B cell (primary cell): ENCODE measurements at regions not wholly inside any gene's neighbourhood (a gene's known extent, or its start where the extent isn't known, plus 50 kb on each side); places are given as distances from the start of the nearest gene placed in this dataset.

Experiments used
- ATAC-seq: fragments of 200-7000 bp; cut with Tn5 transposase; one replicate; pipeline ENCODE4 v1.10.0; 2021; ENCODE audit warnings: low read depth, mild to moderate bottlenecking, moderate number of reproducible peaks, moderate library complexity
- CTCF ChIA-PET: fragments of 350-600 bp; sonication (Branson Sonifier 250); formaldehyde crosslinking; loops from one replicate; lab custom pipeline; 2021; ENCODE audit warnings: antibody characterized with exemption, inconsistent platforms; lab: Charles Lee
- POLR2A ChIA-PET: fragments of 350-600 bp; sonication (Branson Sonifier 250); formaldehyde crosslinking; loops from one replicate; lab custom pipeline; 2021; ENCODE audit warnings: antibody characterized with exemption; lab: Charles Lee
- DNase-seq: peaks from one replicate; pipeline ENCODE4 v3.0.0; 2013
- H2AFZ ChIP-seq: 2 replicates; pipeline ENCODE4 v1.6.1; 2012; ENCODE audit warnings: mild to moderate bottlenecking, low read depth, low read length; ENCODE audit not compliant: insufficient read depth, poor library complexity, severe bottlenecking
- H3K27ac ChIP-seq, 2 donors: 1 replicate in 1 of 2; 2 replicates in 1 of 2; pipeline ENCODE4 v1.5.1; 2012 to 2013; ENCODE audit warnings: low read length in 2 of 2, mild to moderate bottlenecking in 2 of 2, moderate library complexity in 1 of 2
- H3K27me3 ChIP-seq, 4 experiments: fragments of 200-600 bp in 1 of 4; sonication (generic) in 1 of 4; replicated peaks in 1 of 4; 1 replicate in 2 of 4; 2 replicates in 2 of 4; pipeline versions ENCODE4 v1.6.1 to v1.7.0; 2013 to 2016; ENCODE audit warnings: low read length in 3 of 4, mild to moderate bottlenecking in 2 of 4, mixed read lengths in 1 of 4, moderate library complexity in 1 of 4; ENCODE audit not compliant: insufficient read depth in 4 of 4, control insufficient read depth in 3 of 4; ENCODE audit errors: control extremely low read depth in 1 of 4
- H3K36me3 ChIP-seq, 2 experiments: replicated peaks in 1 of 2; 1 replicate in 1 of 2; 2 replicates in 1 of 2; pipeline versions ENCODE4 v1.6.1 to v1.7.1; 2013; ENCODE audit warnings: low read length in 1 of 2; ENCODE audit not compliant: insufficient read depth in 2 of 2, control insufficient read depth in 1 of 2; ENCODE audit errors: control extremely low read depth in 1 of 2, extremely low read depth in 1 of 2
- H3K4me1 ChIP-seq, 2 donors: fragments of 200-600 bp in 1 of 2; sonication (generic) in 1 of 2; 1 replicate in 1 of 2; 2 replicates in 1 of 2; pipeline versions ENCODE4 v1.5.1 to v1.6.1; 2013 to 2017; ENCODE audit warnings: low read length in 2 of 2; ENCODE audit not compliant: control insufficient read depth in 2 of 2, insufficient read depth in 2 of 2
- H3K4me2 ChIP-seq: replicated peaks from 2 replicates; pipeline ENCODE3; 2012; ENCODE audit warnings: mild to moderate bottlenecking, low read depth, low read length; ENCODE audit not compliant: poor library complexity, severe bottlenecking
- H3K4me3 ChIP-seq, 5 experiments: fragments of 200-600 bp in 1 of 5; sonication (generic) in 1 of 5; 1 replicate in 3 of 5; 2 replicates in 2 of 5; pipeline versions ENCODE4 v1.5.1 to v1.7.0; 2011 to 2016; ENCODE audit warnings: low read length in 4 of 5, mild to moderate bottlenecking in 4 of 5, low read depth in 2 of 5, control low read depth in 1 of 5, moderate library complexity in 1 of 5; ENCODE audit not compliant: insufficient read depth in 1 of 5; ENCODE audit errors: control extremely low read depth in 1 of 5, extremely low read depth in 1 of 5
- H3K79me2 ChIP-seq: fragments of 200-600 bp; sonication (generic); one replicate; pipeline ENCODE4 v1.6.0; 2016; ENCODE audit warnings: low read length; ENCODE audit not compliant: control insufficient read depth, insufficient read depth
- H3K9ac ChIP-seq: fragments of 200-600 bp; sonication (generic); 2 replicates; pipeline ENCODE4 v1.6.1; 2017; ENCODE audit warnings: mild to moderate bottlenecking, low read length, moderate library complexity
- H3K9me3 ChIP-seq, 3 donors: one replicate each; pipeline versions ENCODE4 v1.6.1 to v1.7.1; 2013; ENCODE audit warnings: low read length in 2 of 3; ENCODE audit not compliant: control insufficient read depth in 2 of 3, insufficient read depth in 1 of 3; ENCODE audit errors: control extremely low read depth in 1 of 3
- H4K20me1 ChIP-seq: 2 replicates; pipeline ENCODE4 v1.6.0; 2012; ENCODE audit warnings: mild to moderate bottlenecking, low read length; ENCODE audit not compliant: insufficient read depth, control insufficient read depth, poor library complexity, severe bottlenecking
- H3K27ac Mint-ChIP-seq: one replicate; pipeline ENCODE4 v1.8.0; 2021; ENCODE audit warnings: mixed read lengths
- H3K27me3 Mint-ChIP-seq: one replicate; pipeline ENCODE4 v1.8.0; 2021; ENCODE audit warnings: mixed read lengths
- H3K4me1 Mint-ChIP-seq: one replicate; pipeline ENCODE4 v1.8.0; 2021; ENCODE audit warnings: mixed read lengths
- H3K4me3 Mint-ChIP-seq: one replicate; pipeline ENCODE4 v1.8.0; 2021; ENCODE audit warnings: mixed read lengths
- H3K9me3 Mint-ChIP-seq: one replicate; pipeline ENCODE4 v1.8.0; 2022; ENCODE audit warnings: mixed read lengths; ENCODE audit not compliant: insufficient read depth
- EZH2 ChIP-seq: IDR thresholded peaks from 2 replicates; pipeline ENCODE4 v1.6.1; 2012; ENCODE audit warnings: borderline replicate concordance, low read depth, mild to moderate bottlenecking, moderate library complexity, low read length; ENCODE audit not compliant: insufficient read depth, poor library complexity, severe bottlenecking
- WGBS: methylation state at CpG from one replicate; pipeline ENCODE4 v1.1.5; 2013; ENCODE audit warnings: missing lambda C conversion rate; ENCODE audit not compliant: insufficient coverage; 5-methylcytosine and 5-hydroxymethylcytosine counted together
- intact Hi-C: fragments of 100-400 bp; cut with micrococcal nuclease; formaldehyde crosslinking; loops from one replicate; pipeline ENCODE4 v1.10.0; 2022
- TF ChIP-seq, protein P1 (sequence below): fragments of 200-600 bp; IDR thresholded peaks from one replicate; pipeline ENCODE4 v1.8.0; 2022; ENCODE audit warnings: antibody characterized with exemption, mild to moderate bottlenecking

DNA sequence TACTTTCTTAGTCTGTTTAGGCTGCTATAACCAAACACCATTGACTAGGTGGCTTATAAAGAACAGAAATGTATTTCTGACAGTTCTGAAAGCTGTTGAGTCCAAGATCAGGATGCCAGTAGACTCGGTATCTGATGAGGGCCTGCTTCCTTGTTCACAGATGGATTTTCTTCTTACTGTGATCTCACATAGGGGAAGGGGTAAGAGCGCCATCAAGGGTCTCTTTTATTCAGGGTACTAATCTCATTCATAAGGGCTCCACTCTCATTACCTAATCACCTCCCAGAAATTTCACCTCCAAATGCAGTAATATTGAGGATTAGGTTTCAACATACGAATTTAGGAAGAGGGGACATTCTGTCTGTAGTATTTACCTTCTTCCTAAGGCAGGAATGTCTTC lies 384.0 kb upstream of the DMAC1 start:
- no CpG with 5 or more reads among the region's 3 CpGs for WGBS
- no peaks in the 10 kb centered on the region for H4K20me1 ChIP-seq
- TF ChIP-seq, protein P1, sequence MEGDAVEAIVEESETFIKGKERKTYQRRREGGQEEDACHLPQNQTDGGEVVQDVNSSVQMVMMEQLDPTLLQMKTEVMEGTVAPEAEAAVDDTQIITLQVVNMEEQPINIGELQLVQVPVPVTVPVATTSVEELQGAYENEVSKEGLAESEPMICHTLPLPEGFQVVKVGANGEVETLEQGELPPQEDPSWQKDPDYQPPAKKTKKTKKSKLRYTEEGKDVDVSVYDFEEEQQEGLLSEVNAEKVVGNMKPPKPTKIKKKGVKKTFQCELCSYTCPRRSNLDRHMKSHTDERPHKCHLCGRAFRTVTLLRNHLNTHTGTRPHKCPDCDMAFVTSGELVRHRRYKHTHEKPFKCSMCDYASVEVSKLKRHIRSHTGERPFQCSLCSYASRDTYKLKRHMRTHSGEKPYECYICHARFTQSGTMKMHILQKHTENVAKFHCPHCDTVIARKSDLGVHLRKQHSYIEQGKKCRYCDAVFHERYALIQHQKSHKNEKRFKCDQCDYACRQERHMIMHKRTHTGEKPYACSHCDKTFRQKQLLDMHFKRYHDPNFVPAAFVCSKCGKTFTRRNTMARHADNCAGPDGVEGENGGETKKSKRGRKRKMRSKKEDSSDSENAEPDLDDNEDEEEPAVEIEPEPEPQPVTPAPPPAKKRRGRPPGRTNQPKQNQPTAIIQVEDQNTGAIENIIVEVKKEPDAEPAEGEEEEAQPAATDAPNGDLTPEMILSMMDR = no peak
- TF ChIP-seq EZH2 = no peak
- H3K27me3 ChIP-seq = peaks cover 0 to 2% (median 0%) of the 10 kb centered on the region in 4 experiments
- H3K79me2 ChIP-seq = no peaks in the 10 kb centered on the region
- Mint-ChIP-seq H3K27ac (no peak overlapping the region), H3K4me1 (peaks cover 2% of the 10 kb centered on the region), H3K27me3 (no peaks in the 10 kb centered on the region), H3K9me3 (no peaks in the 10 kb centered on the region), H3K4me3 (no peak overlapping the region)
- H3K9me3 ChIP-seq = no peaks in the 10 kb centered on the region
- ATAC-seq (no peak), DNase-seq (peak; percentile 13)
- CTCF ChIA-PET = no interaction called here
- H3K4me1 ChIP-seq = no peaks in the 10 kb centered on the region
- no peaks in the 10 kb centered on the region for H3K36me3 ChIP-seq
- H3K4me2 ChIP-seq = no peak overlapping the region
- H3K4me3 ChIP-seq = no peak overlapping the region
- intact Hi-C loops = loop anchor here (5.0 kb wide), 1 partner anchor 341 kb away; no protein-coding TSS in a partner anchor
- H2AFZ ChIP-seq = no peak overlapping the region
- POLR2A ChIA-PET = no interaction called here
- no peak overlapping the region for H3K9ac ChIP-seq
- no peak overlapping the region for H3K27ac ChIP-seq

DNA sequence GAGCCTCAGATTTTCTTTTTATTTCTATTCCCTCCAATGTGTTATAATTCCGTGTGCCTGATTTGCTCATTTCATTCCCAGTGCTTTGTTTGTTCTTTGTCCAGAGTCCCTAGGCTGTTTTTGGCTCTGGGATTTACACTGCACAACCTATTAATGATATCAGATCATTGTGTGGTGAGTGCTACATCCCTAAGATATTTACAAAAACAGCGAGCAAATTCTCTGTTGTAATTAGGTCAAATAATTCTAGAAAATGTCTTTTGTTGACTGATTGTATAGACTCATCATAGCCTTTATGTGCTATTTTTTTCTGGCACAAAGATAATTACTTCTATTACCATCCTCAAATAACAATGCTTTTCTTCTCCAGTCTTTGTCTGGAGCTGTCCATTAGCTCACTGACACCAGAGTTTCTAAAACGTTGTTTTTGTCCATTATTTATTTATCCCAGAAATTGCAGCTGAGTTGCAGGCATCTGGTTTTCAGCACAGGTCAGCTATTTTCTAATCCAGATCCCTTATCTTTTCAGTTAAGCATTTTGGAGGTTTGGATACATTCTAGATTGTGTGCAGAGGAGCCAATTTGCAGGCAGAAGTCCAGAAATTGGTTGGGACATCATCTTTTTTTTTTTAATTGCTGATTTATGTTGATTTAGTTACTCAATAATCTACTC lies 379.9 kb upstream of the DMAC1 start:
- ChIA-PET POLR2A (no interaction called here), CTCF (no interaction called here)
- Histone ChIP-seq H3K4me2 (no peak overlapping the region), H4K20me1 (no peaks in the 10 kb centered on the region), H3K27ac (no peak overlapping the region), H3K36me3 (no peaks in the 10 kb centered on the region), H3K4me3 (no peak overlapping the region), H2AFZ (no peak overlapping the region), H3K27me3 (no peaks in the 10 kb centered on the region), H3K79me2 (no peaks in the 10 kb centered on the region), H3K9me3 (no peaks in the 10 kb centered on the region), H3K4me1 (no peaks in the 10 kb centered on the region), H3K9ac (no peak overlapping the region)
- DNase-seq (no peak), ATAC-seq (no peak)
- Mint-ChIP-seq H3K4me3 (no peak overlapping the region), H3K4me1 (peaks cover 2% of the 10 kb centered on the region), H3K27me3 (no peaks in the 10 kb centered on the region), H3K9me3 (no peaks in the 10 kb centered on the region), H3K27ac (no peak overlapping the region)
- TF ChIP-seq, protein P1 = no peak
- no peak for TF ChIP-seq EZH2
- intact Hi-C loops = loop anchor here (5.0 kb wide), 1 partner anchor 337 kb away; no protein-coding TSS in a partner anchor
- WGBS = no CpG with 5 or more reads among the region's 3 CpGs
